A673 (cell line): ENCODE measurements at regions not wholly inside any gene's neighbourhood (a gene's known extent, or its start where the extent isn't known, plus 50 kb on each side); places are given as distances from the start of the nearest gene placed in this dataset.
"Not testable (repeated sequence)": the region's sequence is repeated elsewhere in the genome, so short reads cannot be mapped to it uniquely, and the experiment has no call there.

Experiments
- BruUV-seq: library from RNA; stranded (reverse); fragments of 400-500 nt; replicated peaks from 2 replicates; lab custom pipeline; 2021; lab: Mats Ljungman, UMichigan
- CTCF ChIA-PET: fragments of 300-600 bp; sonication (Branson Sonifier 250); formaldehyde crosslinking; loops from one replicate; lab custom pipeline; 2022; ENCODE audit warnings: antibody characterized with exemption; lab: Charles Lee
- POLR2A ChIA-PET: fragments of 300-600 bp; sonication (Branson Sonifier 250); formaldehyde crosslinking; loops from one replicate; lab custom pipeline; 2022; ENCODE audit warnings: antibody characterized with exemption; ENCODE audit not compliant: low non-redundant PET; lab: Charles Lee
- DNase-seq: peaks from one replicate; pipeline ENCODE4 v3.0.0-alpha.2; 2015; ENCODE audit warnings: low spot score
- H3K27ac ChIP-seq: fragments of 200-600 bp; sonication (generic); 2 replicates; pipeline ENCODE4 v1.5.1; 2016; ENCODE audit warnings: mixed run types, low read depth, mild to moderate bottlenecking, mixed read lengths, antibody characterized with exemption, low read length; ENCODE audit not compliant: poor library complexity, severe bottlenecking
- H3K27me3 ChIP-seq: fragments of 200-600 bp; sonication (generic); replicated peaks from 2 replicates; pipeline ENCODE4 v1.6.1; 2017; ENCODE audit warnings: mixed run types, low read depth, mild to moderate bottlenecking, mixed read lengths, antibody characterized with exemption, low read length; ENCODE audit not compliant: insufficient read depth, poor library complexity
- H3K36me3 ChIP-seq: fragments of 200-600 bp; sonication (generic); 2 replicates; pipeline ENCODE4 v1.6.1; 2016; ENCODE audit warnings: mixed run types, mild to moderate bottlenecking, mixed read lengths, antibody characterized with exemption, low read length; ENCODE audit not compliant: insufficient read depth, poor library complexity, severe bottlenecking
- H3K4me1 ChIP-seq: fragments of 200-600 bp; sonication (generic); 2 replicates; pipeline ENCODE4 v1.6.1; 2017; ENCODE audit warnings: mixed run types, mild to moderate bottlenecking, mixed read lengths, antibody characterized with exemption, low read length; ENCODE audit not compliant: insufficient read depth, poor library complexity, severe bottlenecking
- H3K4me3 ChIP-seq: fragments of 200-600 bp; sonication (generic); 2 replicates; pipeline ENCODE4 v1.5.1; 2016; ENCODE audit warnings: low read depth, mixed run types, mild to moderate bottlenecking, mixed read lengths, low read length; ENCODE audit not compliant: poor library complexity, severe bottlenecking
- H3K9me3 ChIP-seq: fragments of 200-600 bp; sonication (generic); 2 replicates; pipeline ENCODE4 v1.6.1; 2016; ENCODE audit warnings: mixed run types, low read depth, mild to moderate bottlenecking, mixed read lengths, antibody characterized with exemption, low read length; ENCODE audit not compliant: poor library complexity, severe bottlenecking
- CTCF ChIP-seq: fragments of 300-800, 200-600 bp; sonication (generic); conservative IDR thresholded peaks from 2 replicates; pipeline ENCODE4 v1.5.1; 2017; ENCODE audit warnings: low read depth, mild to moderate bottlenecking, antibody characterized with exemption, low read length, moderate library complexity, mixed read lengths
- EZH2 ChIP-seq: fragments of 200-600 bp; sonication (generic); IDR thresholded peaks from 2 replicates; pipeline ENCODE4 v1.6.1; 2017; ENCODE audit warnings: borderline replicate concordance, low read depth, mild to moderate bottlenecking, mixed read lengths, antibody characterized with exemption, low read length; ENCODE audit not compliant: poor library complexity, severe bottlenecking
- intact Hi-C: fragments of 100-400 bp; cut with micrococcal nuclease; formaldehyde crosslinking; loops from one replicate; pipeline ENCODE4 v1.10.0; 2022; ENCODE audit not compliant: unreplicated experiment

GRCh38 chr10:109587366-109587765 is 335.9 kb downstream of the XPNPEP1 start:
- DNase-seq = no peak
- Histone ChIP-seq H3K4me3 (no peak overlapping the region), H3K4me1 (no peaks in the 10 kb centered on the region), H3K9me3 (no peaks in the 10 kb centered on the region), H3K27ac (no peak overlapping the region), H3K36me3 (no peaks in the 10 kb centered on the region), H3K27me3 (no peaks in the 10 kb centered on the region)
- ChIA-PET CTCF (no interaction called here), POLR2A (no interaction called here)
- no TSS peak for BruUV-seq
- intact Hi-C loops = no loop called here
- TF ChIP-seq CTCF = no peak
- no peak for TF ChIP-seq EZH2

GRCh38 chr10:109556399-109556798 is 366.9 kb downstream of the XPNPEP1 start:
- H3K9me3 ChIP-seq = no peaks in the 10 kb centered on the region
- TF ChIP-seq CTCF = no peak
- TF ChIP-seq EZH2 = no peak
- H3K27ac ChIP-seq = no peak overlapping the region
- H3K36me3 ChIP-seq = no peaks in the 10 kb centered on the region
- H3K27me3 ChIP-seq = no peaks in the 10 kb centered on the region
- intact Hi-C loops = no loop called here
- no TSS peak for BruUV-seq
- H3K4me1 ChIP-seq = no peaks in the 10 kb centered on the region
- ChIA-PET POLR2A (no interaction called here), CTCF (no interaction called here)
- H3K4me3 ChIP-seq = no peak overlapping the region
- DNase-seq = no peak

GRCh38 chr10:109542050-109542603 is 381.2 kb downstream of the XPNPEP1 start:
- H3K27me3 ChIP-seq, BruUV-seq, H3K4me1 ChIP-seq, H3K4me3 ChIP-seq, DNase-seq, H3K27ac ChIP-seq, POLR2A ChIA-PET, H3K9me3 ChIP-seq, CTCF ChIA-PET, intact Hi-C loops, H3K36me3 ChIP-seq: not testable (repeated sequence)

- no peaks in the 10 kb centered on the region for H3K36me3 ChIP-seq
- CTCF ChIA-PET = no interaction called here
- POLR2A ChIA-PET = no interaction called here
- H3K27ac ChIP-seq = no peak overlapping the region
- DNase-seq = peak; percentile 26
- no peak overlapping the region for H3K4me3 ChIP-seq
- H3K4me1 ChIP-seq = no peaks in the 10 kb centered on the region
- peaks cover 7% of the 10 kb centered on the region for H3K9me3 ChIP-seq
- H3K27me3 ChIP-seq = no peaks in the 10 kb centered on the region
- TF ChIP-seq EZH2 (no peak), CTCF (peak; percentile 34; the same call in 1 of the 2 replicates)
- no TSS peak for BruUV-seq
- intact Hi-C loops = loop anchor here (5.0 kb wide), 1 partner anchor 342 kb away; no protein-coding TSS in a partner anchor
Observed at GRCh38 chr10:109534193-109534592, 389.1 kb downstream of the XPNPEP1 start.
